ENCODE measurements at regions not wholly inside any gene's neighbourhood (a gene's known extent, or its start where the extent isn't known, plus 50 kb on each side); places are given as distances from the start of the nearest gene placed in this dataset.

- TF ChIP-seq CTCF (IDR thresholded peaks at IDR 0.05; ENCODE audit: low read depth, low read length, missing control alignments), result no peak
- H3K4me3 ChIP-seq (ENCODE audit: low read depth, low read length), result no peak overlapping the region
- no peak for DNase-seq
- H3K36me3 ChIP-seq (replicated peaks), result no peaks in the 10 kb centered on the region
- no peaks in the 10 kb centered on the region for H3K27me3 ChIP-seq (replicated peaks)
- in situ Hi-C loops (cut with HindIII; ENCODE audit: low pct_ligation_motif_present, low sequenced_read_pairs), result no loop called here
- no peak overlapping the region for H3K27ac ChIP-seq
Observed at GRCh38 chr11:113574586-113574985, 99.4 kb upstream of the DRD2 start.

DNA sequence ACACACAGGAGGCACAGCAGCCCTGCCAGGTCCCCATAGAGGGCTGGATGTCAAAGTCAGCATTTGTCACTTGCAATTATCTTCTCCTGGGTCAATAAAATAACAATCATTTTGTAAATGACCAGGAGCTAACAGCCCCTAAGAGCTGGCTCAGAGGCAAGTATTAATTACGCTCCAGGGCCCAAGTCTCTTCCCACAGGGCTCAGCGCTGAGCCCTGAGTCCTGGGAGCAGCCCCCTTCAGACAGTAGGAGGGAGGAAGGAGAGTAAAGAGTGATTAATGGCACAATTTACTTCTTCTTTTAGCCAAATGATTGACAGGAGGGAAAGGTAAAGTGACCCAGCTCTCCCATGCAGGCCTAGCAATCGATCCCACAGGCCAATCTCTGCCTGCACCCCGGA, 99.0 kb upstream of the DRD2 start:
- Histone ChIP-seq H3K27me3 (replicated peaks) (no peaks in the 10 kb centered on the region), H3K4me3 (ENCODE audit: low read depth, low read length) (no peak overlapping the region), H3K36me3 (replicated peaks) (no peaks in the 10 kb centered on the region), H3K27ac (no peak overlapping the region)
- TF ChIP-seq CTCF (IDR thresholded peaks at IDR 0.05; ENCODE audit: low read depth, low read length, missing control alignments), result no peak
- no peak for DNase-seq
- in situ Hi-C loops (cut with HindIII; ENCODE audit: low pct_ligation_motif_present, low sequenced_read_pairs), result no loop called here

DNA sequence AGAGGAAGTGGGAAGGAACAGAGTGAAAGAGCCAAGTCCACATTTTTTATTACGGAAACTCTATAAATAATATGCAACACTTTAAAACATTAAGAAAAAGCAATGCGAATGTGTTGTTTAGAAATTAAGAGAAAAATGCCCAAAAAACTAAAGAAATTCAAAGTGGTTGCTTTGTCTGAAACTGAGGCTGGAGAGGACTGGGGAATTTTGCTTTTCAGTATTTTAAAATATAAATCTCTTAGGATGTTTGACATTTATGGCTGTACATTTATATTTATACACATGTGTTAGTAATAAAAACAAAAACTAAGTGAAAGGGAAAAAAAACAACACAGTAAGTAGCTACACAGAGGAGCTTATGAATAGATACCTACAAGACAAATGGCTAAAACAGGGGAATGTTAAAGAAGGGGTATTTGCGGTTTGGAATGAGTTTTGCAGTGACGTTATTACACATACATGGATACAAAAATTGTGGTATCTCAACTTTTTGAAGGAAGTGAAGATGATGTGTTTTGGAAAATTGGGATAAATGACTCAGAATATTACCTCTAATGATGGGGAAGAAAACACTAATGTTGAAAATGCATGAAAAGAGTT, 97.0 kb upstream of the DRD2 start:
- Histone ChIP-seq H3K27ac (no peak overlapping the region), H3K4me3 (ENCODE audit: low read depth, low read length) (no peak overlapping the region), H3K36me3 (replicated peaks) (no peaks in the 10 kb centered on the region), H3K27me3 (replicated peaks) (no peaks in the 10 kb centered on the region)
- no peak for DNase-seq
- in situ Hi-C loops (cut with HindIII; ENCODE audit: low pct_ligation_motif_present, low sequenced_read_pairs), result no loop called here
- TF ChIP-seq CTCF (IDR thresholded peaks at IDR 0.05; ENCODE audit: low read depth, low read length, missing control alignments), result no peak

GRCh38 chr11:113571531-113571930, 96.3 kb upstream of the DRD2 start:
- no peak for DNase-seq
- Histone ChIP-seq H3K27me3 (replicated peaks) (no peaks in the 10 kb centered on the region), H3K27ac (no peak overlapping the region), H3K36me3 (replicated peaks) (no peaks in the 10 kb centered on the region), H3K4me3 (ENCODE audit: low read depth, low read length) (no peak overlapping the region)
- in situ Hi-C loops (cut with HindIII; ENCODE audit: low pct_ligation_motif_present, low sequenced_read_pairs), result no loop called here
- no peak for TF ChIP-seq CTCF (IDR thresholded peaks at IDR 0.05; ENCODE audit: low read depth, low read length, missing control alignments)

GRCh38 chr11:113570906-113571305, 95.7 kb upstream of the DRD2 start:
- Histone ChIP-seq H3K4me3 (ENCODE audit: low read depth, low read length) (no peak overlapping the region), H3K27me3 (replicated peaks) (no peaks in the 10 kb centered on the region), H3K36me3 (replicated peaks) (no peaks in the 10 kb centered on the region), H3K27ac (no peak overlapping the region)
- no peak for DNase-seq
- no peak for TF ChIP-seq CTCF (IDR thresholded peaks at IDR 0.05; ENCODE audit: low read depth, low read length, missing control alignments)
- in situ Hi-C loops (cut with HindIII; ENCODE audit: low pct_ligation_motif_present, low sequenced_read_pairs), result no loop called here

DNA sequence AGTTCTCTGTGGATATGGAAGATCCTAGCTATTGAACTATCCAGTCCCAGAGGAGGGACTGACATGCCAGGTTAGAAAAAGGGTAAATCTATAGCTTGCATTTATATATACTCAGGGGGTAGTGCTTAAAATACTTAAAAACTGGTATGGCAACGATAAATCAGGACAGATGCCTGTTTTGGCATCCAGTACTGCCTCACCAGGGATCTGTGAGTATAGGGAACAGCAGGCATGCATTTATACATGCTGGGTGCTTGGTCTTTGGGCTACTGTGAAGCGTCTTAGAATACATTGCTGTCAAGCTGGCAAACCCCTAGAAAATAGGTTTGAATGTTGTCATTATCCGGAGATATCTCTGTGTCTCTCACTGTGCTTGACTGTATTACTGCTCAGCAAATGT, 94.2 kb upstream of the DRD2 start:
- H3K4me3 ChIP-seq (ENCODE audit: low read depth, low read length), result no peak overlapping the region
- H3K27ac ChIP-seq, result no peak overlapping the region
- TF ChIP-seq CTCF (IDR thresholded peaks at IDR 0.05; ENCODE audit: low read depth, low read length, missing control alignments), result no peak
- no peaks in the 10 kb centered on the region for H3K27me3 ChIP-seq (replicated peaks)
- no peaks in the 10 kb centered on the region for H3K36me3 ChIP-seq (replicated peaks)
- no peak for DNase-seq
- in situ Hi-C loops (cut with HindIII; ENCODE audit: low pct_ligation_motif_present, low sequenced_read_pairs), result no loop called here

Data from brain microvascular endothelial cell (primary cell).